ENCODE measurements at regions not wholly inside any gene's neighbourhood (a gene's known extent, or its start where the extent isn't known, plus 50 kb on each side); places are given as distances from the start of the nearest gene placed in this dataset.

DNA sequence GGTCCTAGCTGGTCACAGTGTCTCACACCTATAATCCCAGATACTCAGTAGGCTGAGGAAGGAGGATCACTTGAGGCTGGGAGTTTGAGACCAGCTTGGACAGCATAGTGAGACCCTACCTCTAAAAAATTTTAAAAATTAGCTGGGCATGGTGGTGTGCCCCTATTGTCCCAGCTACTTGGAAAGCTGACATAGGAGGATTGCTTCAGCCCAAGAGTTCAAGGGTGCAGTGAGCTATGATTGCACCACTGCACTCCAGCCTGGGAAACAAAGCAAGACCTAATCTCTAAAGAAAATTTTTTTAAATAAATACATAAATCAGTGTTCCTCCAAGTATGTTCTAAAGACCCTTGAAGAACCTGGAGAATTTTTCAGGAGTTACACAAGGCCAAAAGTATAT, 50.6 kb upstream of the GNAO1 start:
- Histone ChIP-seq H3K27me3 (ENCODE audit: control insufficient read depth in 1 of 2, insufficient read depth in 2 of 2, low read length in 2 of 2) (no peaks in the 10 kb centered on the region), H3K4me3 (ENCODE audit: low read length in 2 of 2) (no peak overlapping the region), H3K36me3 (ENCODE audit: control insufficient read depth in 2 of 2, insufficient read depth in 2 of 2, low read length in 2 of 2) (no peaks in the 10 kb centered on the region), H3K9me3 (ENCODE audit: control insufficient read depth in 2 of 2, low read length in 2 of 2) (no peaks in the 10 kb centered on the region), H3K4me1 (ENCODE audit: control insufficient read depth, insufficient read depth, low read length) (no peaks in the 10 kb centered on the region), H3K9ac (ENCODE audit: low read length in 2 of 2) (no peak overlapping the region), H3K27ac (ENCODE audit: low read length) (no peak overlapping the region)

DNA sequence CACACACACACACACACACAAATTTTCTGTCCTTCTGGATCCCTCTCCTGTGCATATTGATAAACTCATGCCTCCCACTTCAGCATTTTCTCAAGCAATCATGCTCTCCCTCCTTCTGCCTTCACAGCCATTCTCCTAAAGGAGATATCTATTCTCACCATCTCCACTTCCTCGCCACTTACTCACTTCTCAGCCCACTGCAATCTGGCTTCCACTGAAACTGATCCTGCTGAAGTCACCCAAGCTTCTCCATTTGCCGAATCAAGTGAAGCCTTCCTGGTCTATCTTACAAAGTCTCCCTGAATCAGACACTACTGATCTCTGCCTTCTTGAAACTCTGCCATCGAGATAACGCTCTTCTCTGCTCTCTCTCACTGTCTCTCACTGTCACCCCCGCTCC, 54.0 kb upstream of the GNAO1 start:
- H3K36me3 ChIP-seq (ENCODE audit: control insufficient read depth in 2 of 2, insufficient read depth in 2 of 2, low read length in 2 of 2): no peaks in the 10 kb centered on the region
- H3K4me3 ChIP-seq (ENCODE audit: low read length in 2 of 2): no peak overlapping the region
- no peaks in the 10 kb centered on the region for H3K9me3 ChIP-seq (ENCODE audit: control insufficient read depth in 2 of 2, low read length in 2 of 2)
- H3K27ac ChIP-seq (ENCODE audit: low read length): no peak overlapping the region
- no peaks in the 10 kb centered on the region for H3K27me3 ChIP-seq (ENCODE audit: control insufficient read depth in 1 of 2, insufficient read depth in 2 of 2, low read length in 2 of 2)
- H3K4me1 ChIP-seq (ENCODE audit: control insufficient read depth, insufficient read depth, low read length): no peaks in the 10 kb centered on the region
- no peak overlapping the region for H3K9ac ChIP-seq (ENCODE audit: low read length in 2 of 2)

DNA sequence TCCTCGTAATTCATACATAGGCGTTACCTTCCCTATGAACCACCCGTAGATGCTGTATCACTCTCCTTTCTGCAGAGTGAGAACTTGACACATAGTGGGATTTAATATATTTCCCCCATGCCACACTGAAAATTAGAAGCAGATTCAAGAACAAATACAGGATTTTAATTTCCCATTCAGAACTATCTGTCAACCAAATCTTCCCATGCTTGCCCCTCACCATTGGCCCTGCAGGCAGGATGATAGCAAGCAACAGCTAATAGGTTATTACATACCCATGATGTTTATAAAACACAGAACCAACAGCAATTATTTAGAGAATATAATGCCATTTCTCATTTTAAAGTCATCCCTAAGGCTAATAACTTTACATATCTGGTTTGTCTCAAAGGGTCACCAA, 55.0 kb upstream of the GNAO1 start:
- Histone ChIP-seq H3K27me3 (ENCODE audit: control insufficient read depth in 1 of 2, insufficient read depth in 2 of 2, low read length in 2 of 2) (no peaks in the 10 kb centered on the region), H3K27ac (ENCODE audit: low read length) (no peak overlapping the region), H3K9me3 (ENCODE audit: control insufficient read depth in 2 of 2, low read length in 2 of 2) (no peaks in the 10 kb centered on the region), H3K9ac (ENCODE audit: low read length in 2 of 2) (no peak overlapping the region), H3K4me3 (ENCODE audit: low read length in 2 of 2) (no peak overlapping the region), H3K4me1 (ENCODE audit: control insufficient read depth, insufficient read depth, low read length) (no peaks in the 10 kb centered on the region), H3K36me3 (ENCODE audit: control insufficient read depth in 2 of 2, insufficient read depth in 2 of 2, low read length in 2 of 2) (no peaks in the 10 kb centered on the region)

DNA sequence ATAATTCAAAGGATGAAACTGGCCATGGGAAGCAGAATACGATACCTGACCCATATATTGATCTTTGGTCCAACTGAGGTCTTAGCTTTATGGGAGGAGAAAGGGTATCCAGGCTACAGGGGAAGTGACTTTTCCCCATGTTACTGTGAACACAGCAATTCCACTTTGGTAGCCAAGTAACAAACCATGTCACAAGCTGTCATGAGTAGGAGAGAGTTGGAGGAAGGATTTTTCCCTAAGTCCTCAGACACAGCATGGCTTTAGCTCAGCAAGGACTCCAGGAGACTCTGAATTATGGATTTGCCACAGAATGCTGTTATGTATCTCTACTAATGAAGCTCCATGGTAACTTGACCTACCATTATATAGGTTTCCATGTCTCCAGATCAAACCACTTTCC, 56.5 kb upstream of the GNAO1 start:
- Histone ChIP-seq H3K4me3 (ENCODE audit: low read length in 2 of 2) (no peak overlapping the region), H3K36me3 (ENCODE audit: control insufficient read depth in 2 of 2, insufficient read depth in 2 of 2, low read length in 2 of 2) (no peaks in the 10 kb centered on the region), H3K27me3 (ENCODE audit: control insufficient read depth in 1 of 2, insufficient read depth in 2 of 2, low read length in 2 of 2) (no peaks in the 10 kb centered on the region), H3K9ac (ENCODE audit: low read length in 2 of 2) (no peak overlapping the region), H3K4me1 (ENCODE audit: control insufficient read depth, insufficient read depth, low read length) (no peaks in the 10 kb centered on the region), H3K27ac (ENCODE audit: low read length) (no peak overlapping the region), H3K9me3 (ENCODE audit: control insufficient read depth in 2 of 2, low read length in 2 of 2) (no peaks in the 10 kb centered on the region)

DNA sequence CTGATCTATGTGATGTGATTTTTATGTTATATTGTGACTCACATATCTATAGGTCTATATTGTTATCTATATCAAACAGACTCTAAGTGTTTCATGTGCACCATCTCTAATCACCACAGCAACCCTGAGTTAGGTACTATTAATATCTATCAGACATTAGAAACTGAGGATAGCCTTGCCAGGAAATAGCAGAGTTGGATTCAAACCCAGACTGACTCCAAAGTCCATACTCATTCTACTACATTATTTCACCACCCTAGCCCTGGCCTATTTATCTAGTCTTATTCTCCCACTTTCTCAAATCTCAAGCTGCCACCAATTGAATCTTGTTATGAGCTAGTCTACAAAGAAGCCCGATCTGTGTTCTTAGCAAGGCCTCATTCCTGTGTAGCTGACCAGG, 65.4 kb upstream of the GNAO1 start:
- Histone ChIP-seq H3K27ac (ENCODE audit: low read length) (no peak overlapping the region), H3K4me1 (ENCODE audit: control insufficient read depth, insufficient read depth, low read length) (no peaks in the 10 kb centered on the region), H3K36me3 (ENCODE audit: control insufficient read depth in 2 of 2, insufficient read depth in 2 of 2, low read length in 2 of 2) (no peaks in the 10 kb centered on the region), H3K27me3 (ENCODE audit: control insufficient read depth in 1 of 2, insufficient read depth in 2 of 2, low read length in 2 of 2) (no peaks in the 10 kb centered on the region), H3K9me3 (ENCODE audit: control insufficient read depth in 2 of 2, low read length in 2 of 2) (no peaks in the 10 kb centered on the region), H3K9ac (ENCODE audit: low read length in 2 of 2) (no peak overlapping the region), H3K4me3 (ENCODE audit: low read length in 2 of 2) (no peak overlapping the region)

DNA sequence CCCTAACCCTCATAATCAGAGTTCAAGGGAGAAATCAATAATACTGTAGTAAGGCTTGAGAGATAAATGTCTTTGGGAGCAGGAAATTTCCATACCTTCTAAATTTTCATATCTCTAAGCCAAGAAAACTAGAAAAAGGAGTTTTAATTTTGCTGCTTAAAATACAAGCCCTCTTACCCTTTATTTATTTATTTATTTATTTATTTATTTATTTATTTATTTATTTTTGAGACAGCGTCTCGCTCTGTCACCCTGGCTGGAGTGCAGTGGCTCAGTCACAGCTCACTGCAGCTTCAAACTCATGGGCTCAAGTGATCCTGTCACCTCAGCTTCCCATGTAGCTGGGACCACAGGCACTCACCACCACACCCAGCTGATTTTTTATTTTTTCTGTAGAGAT, 69.0 kb upstream of the GNAO1 start:
- H3K27me3 ChIP-seq (ENCODE audit: control insufficient read depth in 1 of 2, insufficient read depth in 2 of 2, low read length in 2 of 2): no peaks in the 10 kb centered on the region
- H3K27ac ChIP-seq (ENCODE audit: low read length): no peak overlapping the region
- H3K9me3 ChIP-seq (ENCODE audit: control insufficient read depth in 2 of 2, low read length in 2 of 2): no peaks in the 10 kb centered on the region
- H3K4me1 ChIP-seq (ENCODE audit: control insufficient read depth, insufficient read depth, low read length): no peaks in the 10 kb centered on the region
- H3K36me3 ChIP-seq (ENCODE audit: control insufficient read depth in 2 of 2, insufficient read depth in 2 of 2, low read length in 2 of 2): no peaks in the 10 kb centered on the region
- H3K4me3 ChIP-seq (ENCODE audit: low read length in 2 of 2): no peak overlapping the region
- no peak overlapping the region for H3K9ac ChIP-seq (ENCODE audit: low read length in 2 of 2)

DNA sequence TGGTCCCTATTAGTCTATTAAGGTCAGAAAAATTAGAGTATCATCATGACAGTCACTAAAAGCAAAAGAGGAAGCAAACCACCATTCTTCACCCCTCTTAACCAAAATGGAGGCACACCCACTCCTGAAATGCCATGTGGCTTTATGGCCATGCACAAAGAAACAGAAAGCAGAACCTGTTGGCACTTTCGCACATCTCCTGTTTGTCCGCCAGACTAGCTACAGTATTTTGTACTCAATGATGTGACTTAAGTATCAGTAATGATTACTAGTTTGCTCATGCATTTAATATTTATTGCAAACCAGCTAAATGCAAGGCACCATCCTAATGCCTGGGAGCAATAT, 70.2 kb upstream of the GNAO1 start:
- Histone ChIP-seq H3K27ac (ENCODE audit: low read length) (no peak overlapping the region), H3K36me3 (ENCODE audit: control insufficient read depth in 2 of 2, insufficient read depth in 2 of 2, low read length in 2 of 2) (no peaks in the 10 kb centered on the region), H3K4me3 (ENCODE audit: low read length in 2 of 2) (no peak overlapping the region), H3K9ac (ENCODE audit: low read length in 2 of 2) (no peak overlapping the region), H3K9me3 (ENCODE audit: control insufficient read depth in 2 of 2, low read length in 2 of 2) (no peaks in the 10 kb centered on the region), H3K27me3 (ENCODE audit: control insufficient read depth in 1 of 2, insufficient read depth in 2 of 2, low read length in 2 of 2) (no peaks in the 10 kb centered on the region), H3K4me1 (ENCODE audit: control insufficient read depth, insufficient read depth, low read length) (no peaks in the 10 kb centered on the region)

DNA sequence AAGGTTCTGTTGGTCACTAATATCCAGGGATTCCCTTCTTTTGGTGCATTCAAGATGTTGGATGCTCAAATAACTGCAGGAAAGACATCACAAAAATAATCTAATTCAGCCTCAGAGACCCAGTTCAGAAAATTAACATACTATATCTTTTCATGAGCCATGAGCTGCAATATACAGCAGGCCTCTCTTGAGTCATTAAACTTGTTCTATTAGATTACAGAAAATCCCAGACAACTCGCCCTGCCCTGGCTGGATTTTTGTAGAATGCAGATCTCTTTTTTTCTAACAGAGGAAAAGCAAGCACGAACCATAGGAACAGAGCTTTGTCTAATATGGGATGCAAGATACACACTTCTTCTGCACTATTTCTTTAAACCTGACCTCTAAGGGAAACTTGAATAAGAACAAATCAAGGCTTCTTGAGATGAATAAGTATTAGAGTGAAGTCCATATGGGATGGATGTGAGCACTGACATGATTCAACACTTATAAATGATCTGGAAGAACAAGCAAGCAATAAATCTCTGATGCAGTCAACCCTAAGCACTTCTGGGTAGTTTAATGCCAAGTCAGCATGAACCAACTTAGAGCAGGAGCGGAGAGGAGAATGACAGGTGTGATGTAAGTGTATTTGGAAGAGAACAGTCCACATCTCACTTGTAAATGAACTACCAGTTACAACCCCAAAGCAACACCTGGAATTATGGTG, 70.7 kb upstream of the GNAO1 start:
- H3K27ac ChIP-seq (ENCODE audit: low read length): no peak overlapping the region
- no peak overlapping the region for H3K4me3 ChIP-seq (ENCODE audit: low read length in 2 of 2)
- no peaks in the 10 kb centered on the region for H3K36me3 ChIP-seq (ENCODE audit: control insufficient read depth in 2 of 2, insufficient read depth in 2 of 2, low read length in 2 of 2)
- H3K4me1 ChIP-seq (ENCODE audit: control insufficient read depth, insufficient read depth, low read length): no peaks in the 10 kb centered on the region
- no peaks in the 10 kb centered on the region for H3K27me3 ChIP-seq (ENCODE audit: control insufficient read depth in 1 of 2, insufficient read depth in 2 of 2, low read length in 2 of 2)
- no peak overlapping the region for H3K9ac ChIP-seq (ENCODE audit: low read length in 2 of 2)
- no peaks in the 10 kb centered on the region for H3K9me3 ChIP-seq (ENCODE audit: control insufficient read depth in 2 of 2, low read length in 2 of 2)

DNA sequence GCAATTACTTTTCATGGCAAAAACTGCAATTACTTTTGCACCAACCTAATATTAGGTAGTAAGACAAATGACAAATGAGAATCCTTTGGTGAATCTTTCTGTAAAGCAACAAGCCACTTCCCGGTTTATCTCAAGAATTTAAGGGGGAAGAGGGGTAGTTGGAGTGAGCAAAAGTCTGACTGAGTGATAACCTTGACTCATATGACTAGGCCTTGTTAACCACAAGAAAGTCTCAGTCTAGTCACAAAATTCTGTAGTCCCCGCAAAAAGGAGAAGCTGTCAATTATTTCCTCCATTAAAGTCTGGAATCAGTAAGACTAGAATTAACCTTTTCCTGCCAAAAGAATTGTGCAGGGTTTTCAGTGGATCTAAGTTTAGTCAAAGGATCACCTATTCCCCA, 72.2 kb upstream of the GNAO1 start:
- Histone ChIP-seq H3K27me3 (ENCODE audit: control insufficient read depth in 1 of 2, insufficient read depth in 2 of 2, low read length in 2 of 2) (no peaks in the 10 kb centered on the region), H3K9me3 (ENCODE audit: control insufficient read depth in 2 of 2, low read length in 2 of 2) (no peaks in the 10 kb centered on the region), H3K27ac (ENCODE audit: low read length) (no peak overlapping the region), H3K4me3 (ENCODE audit: low read length in 2 of 2) (no peak overlapping the region), H3K4me1 (ENCODE audit: control insufficient read depth, insufficient read depth, low read length) (no peaks in the 10 kb centered on the region), H3K9ac (ENCODE audit: low read length in 2 of 2) (no peak overlapping the region), H3K36me3 (ENCODE audit: control insufficient read depth in 2 of 2, insufficient read depth in 2 of 2, low read length in 2 of 2) (no peaks in the 10 kb centered on the region)

DNA sequence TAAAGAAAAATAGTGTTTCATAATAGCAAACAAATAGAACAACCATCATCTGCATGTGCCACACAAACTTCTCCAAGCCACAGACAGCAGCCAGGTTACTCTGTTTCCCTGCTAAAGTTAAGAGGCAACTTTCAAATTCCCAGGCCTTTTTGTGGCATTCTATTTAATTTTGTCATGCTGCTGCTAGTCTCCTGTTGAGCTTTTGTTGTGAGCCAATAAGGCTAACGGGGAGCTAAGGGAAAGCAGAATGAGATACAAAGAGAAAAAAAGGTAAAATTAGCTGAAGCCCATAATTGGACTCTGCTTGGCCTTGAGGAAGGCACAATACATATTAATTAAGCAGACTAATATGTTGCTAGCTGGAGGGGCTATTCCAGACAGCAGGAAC, 74.7 kb upstream of the GNAO1 start:
- H3K27me3 ChIP-seq (ENCODE audit: control insufficient read depth in 1 of 2, insufficient read depth in 2 of 2, low read length in 2 of 2): no peaks in the 10 kb centered on the region
- no peaks in the 10 kb centered on the region for H3K4me1 ChIP-seq (ENCODE audit: control insufficient read depth, insufficient read depth, low read length)
- H3K36me3 ChIP-seq (ENCODE audit: control insufficient read depth in 2 of 2, insufficient read depth in 2 of 2, low read length in 2 of 2): no peaks in the 10 kb centered on the region
- H3K27ac ChIP-seq (ENCODE audit: low read length): no peak overlapping the region
- no peak overlapping the region for H3K9ac ChIP-seq (ENCODE audit: low read length in 2 of 2)
- H3K4me3 ChIP-seq (ENCODE audit: low read length in 2 of 2): no peak overlapping the region
- no peaks in the 10 kb centered on the region for H3K9me3 ChIP-seq (ENCODE audit: control insufficient read depth in 2 of 2, low read length in 2 of 2)

DNA sequence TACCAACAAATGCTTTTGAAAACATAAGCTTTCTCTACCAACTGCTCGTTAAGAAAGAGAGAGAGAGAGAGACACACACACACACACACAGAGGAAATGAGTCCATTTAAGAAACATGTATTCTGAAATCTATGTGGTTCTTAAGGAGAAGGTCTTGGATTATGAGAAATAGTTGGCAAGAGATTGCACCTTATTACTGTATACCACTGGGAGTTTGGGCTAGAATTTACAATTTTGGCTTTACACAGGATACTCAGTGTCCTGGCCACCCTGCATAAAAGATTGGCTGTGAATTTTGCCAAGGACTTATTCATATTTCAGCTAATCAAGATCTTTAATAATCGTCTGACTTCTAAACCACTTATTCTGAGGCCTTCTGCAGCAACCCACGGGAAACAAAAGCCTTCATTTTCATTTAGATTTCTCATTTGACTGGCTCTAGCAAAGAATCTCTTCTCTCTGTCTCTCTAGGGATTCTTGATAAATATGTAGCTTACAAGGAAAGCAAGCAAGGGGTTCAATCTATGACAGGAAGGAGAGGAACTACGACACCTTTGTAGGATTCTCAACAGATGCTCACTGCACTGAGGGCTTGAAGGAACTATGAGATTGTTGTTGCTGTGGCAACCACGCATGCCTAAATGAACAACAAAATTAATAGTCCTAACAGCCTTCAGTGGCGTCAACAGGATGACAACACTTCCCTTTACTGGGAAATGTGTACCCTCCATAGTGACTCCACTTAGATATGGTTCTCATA, 75.3 kb upstream of the GNAO1 start:
- no peak overlapping the region for H3K27ac ChIP-seq (ENCODE audit: low read length)
- no peak overlapping the region for H3K4me3 ChIP-seq (ENCODE audit: low read length in 2 of 2)
- H3K9ac ChIP-seq (ENCODE audit: low read length in 2 of 2): no peak overlapping the region

More for the DNA sequence above, 75.3 kb upstream of the GNAO1 start:
- no peaks in the 10 kb centered on the region for H3K27me3 ChIP-seq (ENCODE audit: control insufficient read depth in 1 of 2, insufficient read depth in 2 of 2, low read length in 2 of 2)
- H3K9me3 ChIP-seq (ENCODE audit: control insufficient read depth in 2 of 2, low read length in 2 of 2): no peaks in the 10 kb centered on the region
- H3K36me3 ChIP-seq (ENCODE audit: control insufficient read depth in 2 of 2, insufficient read depth in 2 of 2, low read length in 2 of 2): no peaks in the 10 kb centered on the region
- H3K4me1 ChIP-seq (ENCODE audit: control insufficient read depth, insufficient read depth, low read length): no peaks in the 10 kb centered on the region

Measured in stomach smooth muscle (tissue), 2 donors.